MM.1S (cell line): ENCODE measurements at regions not wholly inside any gene's neighbourhood (a gene's known extent, or its start where the extent isn't known, plus 50 kb on each side); places are given as distances from the start of the nearest gene placed in this dataset.

ENCODE experiments used
- DNase-seq: peaks from one replicate; pipeline ENCODE4 v3.0.0-alpha.2; 2015
- H2AFZ ChIP-seq: fragments of 300-600 bp; sonication (generic); 2 replicates; pipeline ENCODE4 v1.6.0; 2016; ENCODE audit warnings: antibody characterized with exemption, low read length
- H3F3A ChIP-seq: fragments of 300-600 bp; sonication (generic); 2 replicates; pipeline ENCODE4 v1.6.1; 2016; ENCODE audit warnings: mild to moderate bottlenecking, antibody characterized with exemption, low read length, moderate library complexity, mixed read lengths; ENCODE audit not compliant: insufficient read depth
- H3K27ac ChIP-seq: fragments of 300-600 bp; sonication (generic); 2 replicates; pipeline ENCODE4 v1.5.1; 2016; ENCODE audit warnings: mild to moderate bottlenecking, low read length
- H3K27me3 ChIP-seq: fragments of 300-600 bp; sonication (generic); replicated peaks from 2 replicates; pipeline ENCODE4 v1.6.0; 2016; ENCODE audit warnings: low read length; ENCODE audit not compliant: insufficient read depth
- H3K36me3 ChIP-seq: fragments of 300-600 bp; sonication (generic); replicated peaks from 2 replicates; pipeline ENCODE4 v1.6.1; 2016; ENCODE audit warnings: mild to moderate bottlenecking, low read length, mixed read lengths; ENCODE audit not compliant: insufficient read depth
- H3K4me1 ChIP-seq: fragments of 300-600 bp; sonication (generic); 2 replicates; pipeline ENCODE4 v1.6.1; 2016; ENCODE audit warnings: low read length, mixed read lengths
- H3K4me2 ChIP-seq: fragments of 300-600 bp; sonication (generic); 2 replicates; pipeline ENCODE4 v1.6.0; 2016; ENCODE audit warnings: low read depth, low read length
- H3K4me3 ChIP-seq: fragments of 300-600 bp; sonication (generic); 2 replicates; pipeline ENCODE4 v1.5.1; 2016; ENCODE audit warnings: low read length, mixed read lengths
- H3K79me2 ChIP-seq: fragments of 300-600 bp; sonication (generic); 2 replicates; pipeline ENCODE4 v1.6.1; 2016; ENCODE audit warnings: mixed run types, low read length, mixed read lengths
- H3K9ac ChIP-seq: fragments of 300-600 bp; sonication (generic); 2 replicates; pipeline ENCODE4 v1.6.1; 2016; ENCODE audit warnings: low read length, mixed read lengths
- H3K9me2 ChIP-seq: fragments of 300-600 bp; sonication (generic); replicated peaks from 2 replicates; pipeline ENCODE4 v1.6.1; 2016; ENCODE audit warnings: mild to moderate bottlenecking, low read length, mixed read lengths; ENCODE audit not compliant: insufficient read depth
- H3K9me3 ChIP-seq: fragments of 300-600 bp; sonication (generic); replicated peaks from 2 replicates; pipeline ENCODE4 v1.6.1; 2016; ENCODE audit warnings: mild to moderate bottlenecking, low read length, mixed read lengths; ENCODE audit not compliant: insufficient read depth
- H4K20me1 ChIP-seq: fragments of 300-600 bp; sonication (generic); 2 replicates; pipeline ENCODE4 v1.6.1; 2016; ENCODE audit warnings: mild to moderate bottlenecking, low read length, moderate library complexity, mixed read lengths; ENCODE audit not compliant: insufficient read depth
- CTCF ChIP-seq: fragments of 300-600 bp; sonication (generic); IDR thresholded peaks from 2 replicates; pipeline ENCODE4 v1.5.1; 2016; ENCODE audit warnings: antibody characterized with exemption, low read length, mixed read lengths
- EZH2 ChIP-seq: fragments of 300-600 bp; sonication (generic); optimal IDR thresholded peaks from 2 replicates; pipeline ENCODE3; 2017; ENCODE audit warnings: low read depth, mild to moderate bottlenecking, antibody characterized with exemption, low read length, mixed read lengths
- EZH2phosphoT487 ChIP-seq: fragments of 300-600 bp; sonication (generic); IDR thresholded peaks from 2 replicates; pipeline ENCODE4 v1.6.1; 2018; ENCODE audit warnings: antibody characterized with exemption, low read length

GRCh38 chr4:11158971-11159370 is 269.7 kb downstream of the HS3ST1 start:
- H4K20me1 ChIP-seq, result no peaks in the 10 kb centered on the region
- no peak overlapping the region for H3K9ac ChIP-seq
- no peaks in the 10 kb centered on the region for H3K4me1 ChIP-seq
- H3K4me3 ChIP-seq, result no peak overlapping the region
- no peaks in the 10 kb centered on the region for H3K79me2 ChIP-seq
- no peaks in the 10 kb centered on the region for H3K9me2 ChIP-seq
- no peaks in the 10 kb centered on the region for H3K27me3 ChIP-seq
- no peak for TF ChIP-seq EZH2phosphoT487
- no peak for TF ChIP-seq CTCF
- no peak for TF ChIP-seq EZH2
- no peaks in the 10 kb centered on the region for H3F3A ChIP-seq
- H3K36me3 ChIP-seq, result no peaks in the 10 kb centered on the region
- no peaks in the 10 kb centered on the region for H3K9me3 ChIP-seq
- no peak for DNase-seq
- H2AFZ ChIP-seq, result no peak overlapping the region
- H3K27ac ChIP-seq, result no peak overlapping the region
- H3K4me2 ChIP-seq, result no peak overlapping the region

- no peak overlapping the region for H3K4me3 ChIP-seq
- no peaks in the 10 kb centered on the region for H3K36me3 ChIP-seq
- no peak overlapping the region for H3K27ac ChIP-seq
- H4K20me1 ChIP-seq, result no peaks in the 10 kb centered on the region
- no peaks in the 10 kb centered on the region for H3K9me3 ChIP-seq
- H3K27me3 ChIP-seq, result no peaks in the 10 kb centered on the region
- H3K79me2 ChIP-seq, result no peaks in the 10 kb centered on the region
- H3K9ac ChIP-seq, result no peak overlapping the region
- no peaks in the 10 kb centered on the region for H3F3A ChIP-seq
- no peak for TF ChIP-seq EZH2
- TF ChIP-seq EZH2phosphoT487, result no peak
- TF ChIP-seq CTCF, result no peak
- peaks cover 9% of the 10 kb centered on the region for H3K4me1 ChIP-seq
- no peak overlapping the region for H2AFZ ChIP-seq
- no peaks in the 10 kb centered on the region for H3K9me2 ChIP-seq
- no peak overlapping the region for H3K4me2 ChIP-seq
- DNase-seq, result no peak
These were observed 273.4 kb downstream of the HS3ST1 start for GRCh38 chr4:11155208-11155867.

GRCh38 chr4:11153171-11153750 is 275.4 kb downstream of the HS3ST1 start:
- no peak overlapping the region for H3K4me3 ChIP-seq
- no peak overlapping the region for H3K9ac ChIP-seq
- H3K4me2 ChIP-seq, result no peak overlapping the region
- H3K27me3 ChIP-seq, result no peaks in the 10 kb centered on the region
- H3K79me2 ChIP-seq, result no peaks in the 10 kb centered on the region
- no peaks in the 10 kb centered on the region for H3K9me3 ChIP-seq
- no peaks in the 10 kb centered on the region for H3K9me2 ChIP-seq
- TF ChIP-seq EZH2 (no peak), EZH2phosphoT487 (no peak), CTCF (no peak)
- no peak overlapping the region for H2AFZ ChIP-seq
- DNase-seq, result no peak
- no peaks in the 10 kb centered on the region for H3F3A ChIP-seq
- H4K20me1 ChIP-seq, result no peaks in the 10 kb centered on the region
- H3K27ac ChIP-seq, result no peak overlapping the region
- H3K4me1 ChIP-seq, result peaks cover 15% of the 10 kb centered on the region
- no peaks in the 10 kb centered on the region for H3K36me3 ChIP-seq
